ENCODE measurements at regions not wholly inside any gene's neighbourhood (a gene's known extent, or its start where the extent isn't known, plus 50 kb on each side); places are given as distances from the start of the nearest gene placed in this dataset.

GRCh38 chr11:111137846-111138245, 107.7 kb upstream of the POU2AF2 start:
- DNase-seq, result no peak

- DNase-seq, result no peak
These were observed 109.6 kb upstream of the POU2AF2 start for GRCh38 chr11:111135778-111136570.

GRCh38 chr11:111135101-111135500, 110.4 kb upstream of the POU2AF2 start:
- no peak for DNase-seq

GRCh38 chr11:111128076-111128870, 117.3 kb upstream of the POU2AF2 start:
- DNase-seq, result no peak

DNA sequence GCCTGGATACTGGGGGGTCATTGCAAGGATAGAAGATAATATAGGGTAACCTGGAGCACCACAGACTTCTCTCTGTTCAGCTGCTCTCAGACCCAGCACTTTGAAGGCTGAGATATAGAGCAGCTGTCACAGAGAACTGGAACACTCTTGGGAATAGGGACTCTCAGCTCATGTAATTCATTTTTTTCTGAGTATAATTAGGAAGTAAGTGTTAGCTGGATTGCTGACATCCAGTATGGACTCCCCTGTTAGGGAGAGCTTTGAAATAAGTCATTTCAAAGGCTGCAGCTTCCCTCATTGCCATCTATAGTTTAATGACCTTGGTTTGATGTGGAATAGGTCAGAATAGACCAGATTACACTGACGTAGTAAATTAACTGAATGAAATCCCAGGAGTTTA, 120.8 kb upstream of the POU2AF2 start:
- no peak for DNase-seq

DNA sequence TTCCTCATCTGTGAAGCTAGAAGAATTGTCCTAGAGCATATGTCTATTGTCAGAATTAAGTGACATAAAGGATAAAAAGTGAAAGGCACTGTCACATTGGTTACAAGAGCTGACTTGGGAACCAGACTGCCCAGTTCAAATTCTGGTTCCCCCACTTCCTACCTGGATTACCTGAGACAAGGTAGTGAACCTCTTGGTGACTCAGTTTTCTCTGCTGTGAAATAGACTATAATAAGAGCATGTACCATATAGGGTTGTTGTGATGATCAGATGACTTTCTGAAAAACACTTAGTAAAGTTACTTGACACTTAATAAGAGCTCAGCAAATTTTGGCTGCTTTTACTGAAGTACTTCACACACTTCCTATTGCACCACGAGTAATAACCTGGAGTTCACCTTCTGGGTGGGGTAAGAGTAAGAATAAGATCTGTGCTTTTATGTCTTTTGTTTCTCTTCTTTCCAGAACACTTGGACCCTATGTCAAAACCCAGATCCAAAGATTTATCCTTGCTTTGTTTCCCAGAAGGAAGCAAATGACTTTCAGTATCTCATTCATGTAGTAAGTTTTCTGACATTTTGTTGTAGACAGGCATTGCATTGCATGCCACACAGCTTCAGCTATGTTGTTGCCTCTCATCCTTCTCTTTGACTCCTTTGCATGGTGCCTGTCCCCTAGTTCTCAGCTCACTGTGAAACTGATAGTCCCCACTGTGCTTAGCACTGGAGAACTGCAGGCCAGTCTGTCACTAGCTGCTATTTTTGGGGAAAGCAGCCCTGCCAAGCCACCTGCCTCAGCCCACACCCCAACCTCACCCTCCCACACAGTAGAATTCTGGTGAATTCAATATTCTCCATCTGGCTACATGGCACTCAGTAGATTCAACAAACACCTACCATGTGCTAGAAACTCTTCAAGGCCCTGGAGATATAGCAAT, 121.8 kb upstream of the POU2AF2 start:
- DNase-seq, result no peak

GRCh38 chr11:111120696-111121302, 124.7 kb upstream of the POU2AF2 start:
- DNase-seq, result no peak

DNA sequence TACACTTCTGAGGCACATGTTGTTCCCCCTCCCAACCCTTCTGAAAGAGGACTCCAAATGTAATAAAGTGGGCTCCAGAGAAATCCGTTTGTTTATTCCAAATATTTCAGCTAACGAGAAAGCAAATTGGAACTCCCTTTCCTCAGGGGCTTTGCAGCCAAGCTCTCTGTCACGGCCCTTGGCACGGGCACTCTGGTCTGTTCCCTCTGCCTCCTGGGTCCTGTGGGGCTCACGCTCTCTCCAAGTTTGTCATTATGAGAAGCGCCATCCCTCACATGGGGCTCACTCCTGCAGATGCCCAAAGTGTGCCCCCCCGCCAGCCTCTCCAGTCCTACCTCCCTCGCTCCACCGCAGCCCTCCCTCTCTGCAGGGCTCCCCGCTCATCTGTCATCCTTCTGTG, 125.4 kb upstream of the POU2AF2 start:
- DNase-seq, result no peak

DNA sequence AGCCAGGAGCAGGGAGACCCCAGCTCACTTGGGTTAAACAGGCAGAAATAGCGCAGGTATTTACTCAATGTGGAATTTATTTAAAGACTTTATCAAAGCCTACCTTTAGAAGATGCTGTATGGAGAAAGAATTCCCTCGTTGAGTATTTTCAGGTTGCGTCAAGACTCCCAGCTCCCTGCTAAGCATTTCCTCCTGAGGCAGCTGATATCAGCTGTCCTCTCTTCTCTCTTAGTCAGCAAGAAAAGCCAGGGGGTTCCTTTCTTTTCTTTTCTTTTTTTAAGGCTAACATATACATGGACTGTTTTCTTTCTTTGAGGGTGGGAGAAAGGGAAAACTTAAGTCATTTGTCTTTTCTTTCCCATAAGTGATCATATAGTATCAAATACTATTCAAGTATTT, 125.8 kb upstream of the POU2AF2 start:
- no peak for DNase-seq

DNA sequence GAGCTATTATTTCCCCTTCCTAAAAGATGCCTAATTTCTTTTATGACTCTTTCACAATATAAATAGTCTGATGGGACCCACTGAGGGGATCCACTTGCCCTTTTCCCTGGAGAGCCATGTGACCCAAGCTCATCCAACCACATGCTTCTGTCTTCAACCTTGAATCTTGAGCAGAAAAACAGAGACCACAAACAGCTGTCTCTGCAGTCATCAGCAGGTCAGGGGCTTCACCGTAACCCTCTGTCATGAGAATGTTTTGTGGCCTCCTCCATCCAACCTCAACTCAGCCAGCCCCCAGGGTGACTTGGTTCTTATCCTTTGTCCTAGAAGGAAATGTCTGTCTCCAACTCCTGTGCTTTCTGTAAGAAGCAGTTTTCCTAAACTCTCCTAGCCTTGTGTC, 129.6 kb upstream of the POU2AF2 start:
- DNase-seq, result no peak

DNA sequence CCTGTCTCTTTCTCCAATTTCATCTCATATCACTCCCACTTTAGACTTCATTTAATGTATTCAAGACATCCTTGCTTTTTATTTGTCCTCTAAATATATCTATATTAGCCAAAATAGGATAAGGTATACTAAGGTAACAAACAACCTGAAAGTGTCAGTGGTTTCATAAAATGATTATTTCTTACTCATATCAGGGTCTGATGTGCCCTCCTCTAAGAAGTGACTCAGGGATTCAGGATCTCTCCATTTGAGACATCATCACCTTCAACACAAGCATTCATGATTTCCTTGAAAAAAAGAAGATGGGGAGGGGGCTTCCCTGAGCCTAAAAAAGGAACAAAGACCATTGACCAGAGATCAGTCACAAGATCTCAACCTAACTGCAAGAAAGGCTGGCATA, 131.4 kb upstream of the POU2AF2 start:
- no peak for DNase-seq

- DNase-seq, result no peak
These were observed 132.9 kb upstream of the POU2AF2 start for GRCh38 chr11:111112614-111113013.

DNA sequence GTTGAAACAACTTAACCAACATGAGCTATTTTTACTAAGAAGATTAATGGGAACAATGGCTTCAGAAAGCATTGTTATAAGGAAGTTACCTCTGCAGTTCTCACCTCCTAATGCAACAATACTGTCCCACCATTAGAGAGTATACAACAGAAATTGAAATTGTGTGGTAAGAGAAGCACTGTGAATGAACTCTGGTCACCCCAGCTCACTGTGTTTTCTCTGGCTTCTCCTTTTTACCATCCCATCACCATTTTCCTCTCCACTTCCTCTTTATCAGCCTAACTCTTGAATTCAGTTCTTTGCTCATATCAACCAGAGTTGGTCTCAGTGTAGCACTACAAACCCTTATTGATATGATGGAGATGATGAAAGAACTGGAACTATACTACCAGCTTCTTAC, 138.0 kb upstream of the POU2AF2 start:
- no peak for DNase-seq

GRCh38 chr11:111106641-111107040, 138.9 kb upstream of the POU2AF2 start:
- no peak for DNase-seq

GRCh38 chr11:111105566-111105965, 140.0 kb upstream of the POU2AF2 start:
- DNase-seq, result peak; percentile 44

DNA sequence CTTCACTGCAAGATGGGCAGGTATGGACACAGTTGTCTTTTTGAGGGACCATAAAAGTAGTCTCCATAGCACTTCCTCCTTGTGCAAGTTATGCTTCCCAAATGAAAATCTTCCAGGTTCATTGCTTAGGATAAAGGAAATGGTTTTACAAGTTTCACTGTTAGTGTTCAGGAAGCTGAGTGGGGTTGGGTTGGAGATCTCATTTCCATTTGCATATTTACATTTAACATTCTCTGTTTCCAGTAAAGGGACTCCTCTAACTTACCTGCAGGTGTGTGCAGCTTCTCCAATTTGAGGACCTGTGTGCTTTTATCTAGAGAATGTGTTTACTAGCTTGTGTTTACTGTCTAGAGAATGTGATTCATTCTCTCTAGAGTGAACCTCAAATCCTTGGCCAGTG, 141.3 kb upstream of the POU2AF2 start:
- DNase-seq, result no peak

DNA sequence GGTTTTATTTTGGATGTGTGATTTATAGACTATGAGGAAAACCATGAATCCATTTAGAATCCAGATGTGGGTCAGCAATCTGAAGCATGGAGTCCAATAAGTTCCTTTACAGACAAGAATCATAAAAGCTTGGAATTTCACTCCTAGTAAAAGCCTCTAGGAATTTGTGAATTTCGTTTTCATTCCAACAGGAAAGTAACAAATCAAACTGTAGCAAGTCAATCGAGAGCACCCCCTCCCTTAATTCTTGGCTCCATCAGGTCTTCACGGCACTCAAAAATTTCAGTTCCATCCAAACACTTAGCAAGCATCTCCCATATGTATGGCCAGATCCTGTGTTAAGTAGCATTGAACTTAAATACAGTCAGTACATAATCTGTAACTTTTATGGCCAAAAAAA, 143.6 kb upstream of the POU2AF2 start:
- peak; percentile 12 for DNase-seq

DNA sequence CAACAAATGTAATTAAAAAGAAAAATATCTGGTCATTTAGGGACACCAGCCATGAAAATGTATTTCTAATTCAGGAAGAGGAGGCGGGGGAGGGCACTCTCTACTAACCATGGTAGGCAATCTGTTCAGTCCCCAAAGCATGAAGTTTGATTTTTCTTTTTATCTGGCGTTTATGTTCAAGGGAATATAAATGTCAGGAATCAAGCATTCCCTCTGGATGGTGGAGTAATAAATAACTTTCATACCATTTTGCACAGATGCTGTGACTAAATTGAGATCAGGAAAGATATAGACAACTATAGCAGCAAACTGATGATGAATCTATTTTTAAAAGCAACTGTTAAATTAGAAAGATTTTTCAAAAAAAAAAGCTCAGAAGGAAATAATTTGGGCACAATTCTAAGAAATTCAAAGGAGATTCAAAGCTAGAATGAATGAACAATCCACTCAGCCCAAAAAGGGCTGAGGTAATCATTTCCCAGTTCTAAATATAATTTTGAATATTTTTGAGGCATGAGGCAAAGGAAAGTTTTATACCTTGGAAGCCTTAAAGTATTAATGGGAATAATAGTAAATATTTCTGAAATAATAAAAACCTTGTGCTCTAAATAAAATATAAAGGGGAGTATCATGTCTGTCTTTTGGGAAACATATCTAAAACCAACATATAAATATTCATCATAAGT, 146.4 kb upstream of the POU2AF2 start:
- no peak for DNase-seq

DNA sequence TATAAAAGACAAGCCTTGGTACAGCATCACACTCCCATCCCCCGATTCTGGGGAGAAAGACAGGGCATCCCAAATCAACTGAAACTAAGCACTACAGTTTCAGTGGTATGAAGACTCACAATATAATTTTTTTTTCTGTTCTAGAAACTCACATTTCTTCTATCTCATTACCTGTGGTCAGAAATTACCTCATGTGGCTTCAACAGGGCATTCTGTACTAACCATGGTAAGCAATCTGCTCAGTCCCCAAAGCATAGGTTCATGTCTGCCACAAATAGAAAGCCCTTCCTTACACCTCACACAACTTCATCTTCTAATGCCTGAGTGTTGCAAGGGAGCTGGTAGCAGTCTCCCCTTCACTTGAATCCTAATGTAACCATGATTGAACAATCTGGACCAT, 147.4 kb upstream of the POU2AF2 start:
- DNase-seq, result no peak

DNA sequence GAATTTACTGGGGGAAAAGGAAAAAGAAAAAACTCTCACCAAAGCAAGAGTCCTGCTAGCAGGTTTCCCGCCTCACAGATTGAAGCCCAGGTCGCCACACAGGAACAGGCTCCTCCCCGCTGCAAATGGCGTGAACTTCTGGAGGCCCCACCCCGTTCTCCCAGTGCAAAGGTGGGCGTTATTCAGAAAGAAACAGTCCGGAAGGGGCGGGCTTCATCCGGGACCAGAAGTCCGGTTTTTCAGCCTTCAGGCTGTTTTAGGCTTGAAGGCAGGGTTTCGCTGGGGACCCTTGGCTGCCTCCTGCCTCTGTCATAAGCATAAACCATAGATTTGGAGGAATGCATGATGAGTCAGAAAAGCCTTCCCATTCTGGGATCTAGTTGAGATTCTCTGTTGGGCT, 148.3 kb upstream of the POU2AF2 start:
- DNase-seq, result peak; percentile 47

- no peak for DNase-seq
These were observed 150.2 kb upstream of the POU2AF2 start for GRCh38 chr11:111095327-111095726.

GRCh38 chr11:111093061-111093460, 152.5 kb upstream of the POU2AF2 start:
- DNase-seq, result no peak
